GM12872 (cell line): ENCODE measurements at regions not wholly inside any gene's neighbourhood (a gene's known extent, or its start where the extent isn't known, plus 50 kb on each side); places are given as distances from the start of the nearest gene placed in this dataset.

Source experiments
- CTCF ChIP-seq: IDR thresholded peaks from 3 replicates; pipeline ENCODE4 v1.5.1; 2011; ENCODE audit warnings: low read depth, mild to moderate bottlenecking, low read length, moderate library complexity; ENCODE audit not compliant: insufficient read depth

DNA sequence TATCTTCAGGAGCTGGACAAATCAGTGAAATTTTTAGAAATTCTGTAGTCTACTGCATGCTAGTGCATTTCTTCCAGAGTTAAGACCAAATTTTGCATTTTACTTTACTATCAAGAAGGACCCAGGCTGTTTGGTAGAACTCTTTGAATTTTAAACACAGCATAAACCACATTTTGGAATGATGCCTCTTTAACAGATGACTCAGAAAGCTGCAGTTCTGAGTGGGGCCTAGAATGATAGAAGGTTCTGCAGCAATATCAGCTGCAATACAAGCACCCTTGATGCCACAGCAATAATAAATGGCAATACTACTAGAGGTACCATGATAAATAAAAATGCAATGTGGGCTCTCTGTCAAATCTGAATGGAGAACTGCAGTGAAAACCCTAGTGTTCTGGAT, 198.7 kb downstream of the TMA16 start:
- no peak for TF ChIP-seq CTCF

DNA sequence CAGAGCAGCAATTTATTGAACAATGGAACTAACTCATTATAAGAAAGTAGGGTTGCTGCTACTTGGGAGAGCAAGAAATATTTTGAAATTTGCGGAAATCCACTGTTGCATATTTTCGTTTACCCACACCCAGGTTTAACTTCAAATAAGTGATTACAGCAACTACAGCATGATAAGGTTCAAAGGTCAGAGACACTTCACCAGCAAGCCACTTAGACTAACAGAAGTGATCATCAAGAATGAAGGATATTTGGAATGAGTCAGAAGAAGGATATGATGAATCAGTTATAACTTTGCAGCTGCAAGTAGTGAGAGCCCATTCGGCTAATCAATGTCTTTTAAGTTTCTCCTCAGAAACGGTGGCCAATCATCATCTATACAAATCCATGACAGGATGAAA, 199.3 kb downstream of the TMA16 start:
- TF ChIP-seq CTCF = no peak

DNA sequence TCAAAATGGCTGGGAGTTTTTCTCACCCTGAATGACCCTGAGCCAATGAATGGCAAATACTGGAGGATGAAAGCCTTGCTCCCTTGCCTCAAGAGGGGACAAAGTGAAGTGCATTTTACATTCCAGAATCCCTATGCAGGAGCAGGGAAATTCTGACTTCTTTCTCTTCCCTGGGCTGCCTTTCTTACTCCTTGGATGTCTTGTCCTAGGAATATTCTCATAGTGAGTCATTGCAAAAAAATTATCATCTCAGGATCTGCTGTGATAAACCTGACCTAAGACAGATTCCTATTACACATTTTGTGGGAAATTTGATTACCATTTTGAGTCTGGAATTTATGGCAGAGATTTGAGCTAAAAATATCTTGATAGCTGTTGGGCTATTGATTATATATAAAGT, 199.9 kb downstream of the TMA16 start:
- TF ChIP-seq CTCF = no peak

GRCh38 chr4:163697121-163697520, 202.6 kb downstream of the TMA16 start:
- TF ChIP-seq CTCF = no peak

- no peak for TF ChIP-seq CTCF
Measured at GRCh38 chr4:163701916-163702315, 207.4 kb downstream of the TMA16 start.

DNA sequence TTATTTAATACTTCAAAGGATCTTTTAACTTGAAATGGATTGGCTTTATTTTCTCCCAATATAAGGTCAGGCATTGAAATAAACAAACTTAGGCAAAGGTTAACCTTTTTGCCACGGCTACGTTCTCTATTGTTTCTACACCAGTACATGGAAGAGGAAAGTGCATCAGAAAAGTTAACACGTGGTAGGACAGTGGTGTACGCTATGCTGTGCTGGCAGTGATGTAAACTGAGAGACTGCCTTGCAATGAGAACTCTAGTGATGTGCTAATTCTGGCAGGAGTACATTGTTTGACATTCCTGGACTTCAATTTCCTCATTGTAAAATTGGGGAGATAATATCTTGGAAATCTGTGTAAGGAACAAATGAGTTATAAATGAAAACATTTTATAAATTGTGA, 208.2 kb downstream of the TMA16 start:
- TF ChIP-seq CTCF = no peak

GRCh38 chr4:163703251-163703650, 208.8 kb downstream of the TMA16 start:
- TF ChIP-seq CTCF = no peak

- no peak for TF ChIP-seq CTCF
Measured at GRCh38 chr4:163707873-163708272, 213.4 kb downstream of the TMA16 start.
